ENCODE measurements at regions not wholly inside any gene's neighbourhood (a gene's known extent, or its start where the extent isn't known, plus 50 kb on each side); places are given as distances from the start of the nearest gene placed in this dataset.

DNA sequence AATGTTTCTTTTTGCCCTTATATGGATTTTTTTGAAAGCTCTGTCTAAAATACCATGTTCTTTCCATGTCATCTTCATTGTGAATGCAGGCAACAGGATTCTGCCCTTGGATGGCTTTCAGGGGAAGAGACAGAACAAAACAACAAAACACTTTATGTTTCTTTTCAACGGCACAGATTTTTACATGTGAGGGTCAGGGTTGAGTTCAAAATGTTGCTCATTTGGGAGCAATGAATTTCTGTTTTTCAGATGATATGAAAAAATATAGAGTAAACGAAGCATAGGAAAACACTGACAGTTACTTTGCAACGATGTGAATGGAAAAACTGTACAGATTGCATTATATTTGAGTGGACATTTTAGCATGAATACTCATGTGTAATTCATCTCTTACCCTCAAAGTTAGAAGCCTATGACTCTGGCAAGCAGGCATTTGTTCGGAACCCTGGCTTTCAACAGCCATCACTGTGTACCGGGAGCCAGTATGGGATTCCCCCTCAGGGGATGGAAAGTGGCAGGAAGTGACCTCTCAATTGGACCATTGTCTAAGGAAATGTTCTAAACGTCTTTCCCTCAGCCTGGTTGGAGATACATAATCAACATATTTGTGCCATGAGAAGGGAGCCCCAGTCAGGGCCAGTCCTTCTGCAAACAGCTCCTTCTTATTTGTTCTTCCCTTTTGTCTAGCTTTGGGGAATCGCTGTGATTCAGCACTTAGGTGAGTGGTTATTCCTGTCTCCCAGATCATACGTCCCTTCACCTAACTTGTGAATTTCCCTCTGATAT, 153.9 kb upstream of the MEF2C start:
- peak; percentile 57 for DNase-seq (ENCODE audit: low spot score)

DNA sequence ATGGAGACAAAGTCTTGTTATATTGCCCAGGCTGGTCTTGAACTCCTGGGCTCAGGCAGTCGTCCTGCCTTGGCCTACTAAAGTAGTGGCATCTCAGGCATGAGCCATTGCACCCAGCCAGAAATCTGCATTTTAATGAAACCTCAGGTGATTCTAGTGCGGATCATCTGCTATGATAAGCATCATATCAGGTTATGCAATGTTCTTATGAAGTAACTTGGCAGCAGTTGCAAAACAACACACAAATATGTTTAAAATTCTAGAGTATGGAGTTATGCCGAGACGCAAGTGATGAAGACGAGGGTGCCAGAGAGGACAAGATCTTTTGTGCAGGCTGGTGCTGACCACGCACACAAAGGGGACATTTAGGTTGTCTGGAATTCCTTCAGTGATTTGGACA, 153.2 kb upstream of the MEF2C start:
- no peak for DNase-seq (ENCODE audit: low spot score)

GRCh38 chr5:89034588-89034987, 151.6 kb upstream of the MEF2C start:
- peak; percentile 52 for DNase-seq (ENCODE audit: low spot score)

DNA sequence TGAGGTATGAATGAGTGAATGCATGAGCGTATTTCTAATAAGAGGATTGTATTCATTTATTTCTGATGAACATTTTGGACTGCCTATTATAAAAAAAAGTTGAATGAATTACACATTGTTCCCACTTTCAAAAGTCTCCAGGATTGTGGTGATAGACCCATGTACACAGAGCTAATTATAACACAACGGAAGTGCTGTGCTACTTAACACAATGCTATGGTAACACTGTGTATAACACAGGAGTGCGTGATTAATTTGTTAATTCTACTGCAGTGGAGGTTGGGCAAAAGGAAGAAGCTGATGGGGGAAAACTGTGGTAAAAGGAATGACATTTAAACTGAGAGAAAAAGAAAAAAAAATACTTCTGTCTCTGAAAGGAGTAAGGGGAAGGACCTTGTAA, 147.8 kb upstream of the MEF2C start:
- DNase-seq (ENCODE audit: low spot score): no peak

- peak; percentile 11 for DNase-seq (ENCODE audit: low spot score)
Measured at GRCh38 chr5:89028595-89029285, 145.8 kb upstream of the MEF2C start.

- no peak for DNase-seq (ENCODE audit: low spot score)
Measured at GRCh38 chr5:89024045-89024444, 141.1 kb upstream of the MEF2C start.

- no peak for DNase-seq (ENCODE audit: low spot score)
Measured at GRCh38 chr5:89020926-89021610, 138.1 kb upstream of the MEF2C start.

DNA sequence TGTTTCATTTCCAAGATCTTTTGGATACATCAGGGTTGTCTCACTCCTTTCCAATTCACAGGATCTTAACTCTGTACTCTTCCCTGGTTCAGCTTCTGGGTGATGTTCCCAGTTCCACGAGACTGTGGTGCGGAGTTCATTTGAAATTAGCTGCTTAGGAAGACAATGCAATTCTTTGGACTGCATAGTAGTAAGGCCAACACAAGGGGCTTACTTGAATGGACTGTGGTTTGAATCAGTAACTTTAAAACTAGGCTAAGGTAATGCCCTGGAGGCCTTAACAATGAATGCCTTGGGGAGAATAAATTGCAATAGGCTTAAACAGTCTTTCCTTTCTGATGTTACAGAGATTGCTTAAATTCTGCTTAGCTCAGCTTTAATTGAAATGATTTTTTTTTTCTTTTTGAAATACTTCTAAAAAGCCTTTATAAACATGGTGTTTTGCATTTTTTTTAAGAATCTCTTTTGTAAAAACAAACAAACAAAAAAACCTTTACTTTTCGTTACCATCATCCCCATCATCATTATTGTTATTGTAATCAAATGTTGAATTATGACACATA, 133.8 kb upstream of the MEF2C start:
- DNase-seq (ENCODE audit: low spot score): no peak

- no peak for DNase-seq (ENCODE audit: low spot score)
Measured at GRCh38 chr5:89015409-89015808, 132.4 kb upstream of the MEF2C start.

DNA sequence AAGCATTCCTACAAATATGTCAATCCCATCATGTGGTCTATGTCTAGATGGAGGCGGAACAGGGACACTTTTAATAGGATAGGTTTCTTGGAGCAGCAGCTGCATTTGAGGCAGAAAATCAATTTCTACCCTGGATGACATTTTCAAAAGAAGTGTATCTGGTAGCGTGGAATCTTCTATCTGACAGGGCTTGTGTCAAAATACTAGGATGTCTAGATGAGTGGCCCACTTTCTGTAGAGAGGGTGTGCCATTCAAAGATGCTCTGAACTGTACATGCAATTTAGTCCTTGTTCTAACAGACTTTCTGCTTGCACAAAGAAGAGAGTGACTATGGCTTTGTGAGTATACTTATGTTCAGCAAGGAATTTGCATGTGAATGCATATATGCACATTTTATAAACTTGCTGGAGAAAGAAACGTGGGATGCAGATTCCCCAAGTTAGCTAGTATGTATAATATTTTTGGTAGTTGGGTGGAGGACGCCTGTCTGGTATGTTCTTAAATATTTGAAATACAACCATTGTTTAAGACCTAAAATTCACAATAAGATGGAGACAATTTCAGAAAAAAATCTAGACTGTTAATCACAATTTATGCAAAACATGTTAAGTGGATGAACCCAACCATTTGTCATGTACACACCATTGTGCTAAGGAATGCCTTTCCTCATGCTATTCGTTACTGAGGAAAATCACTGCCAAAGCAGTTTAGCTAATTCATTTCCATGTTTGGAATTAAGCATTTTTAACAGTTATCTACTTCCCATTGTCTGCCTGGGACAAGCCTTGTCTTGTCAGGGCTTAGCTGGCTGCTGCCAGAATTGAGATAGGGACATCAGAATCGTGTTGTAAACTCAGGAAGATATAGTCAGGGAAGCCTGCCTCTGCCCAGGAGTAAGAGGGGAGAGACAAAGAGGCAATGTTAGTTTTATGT, 129.1 kb upstream of the MEF2C start:
- DNase-seq (ENCODE audit: low spot score): no peak

- no peak for DNase-seq (ENCODE audit: low spot score)
Measured at GRCh38 chr5:89010512-89010911, 127.5 kb upstream of the MEF2C start.

GRCh38 chr5:89008291-89008690, 125.3 kb upstream of the MEF2C start:
- DNase-seq (ENCODE audit: low spot score): no peak

- DNase-seq (ENCODE audit: low spot score): no peak
Measured at GRCh38 chr5:89005990-89006389, 123.0 kb upstream of the MEF2C start.

GRCh38 chr5:89004379-89004778, 121.4 kb upstream of the MEF2C start:
- no peak for DNase-seq (ENCODE audit: low spot score)

- no peak for DNase-seq (ENCODE audit: low spot score)
Measured at GRCh38 chr5:89003563-89004036, 120.6 kb upstream of the MEF2C start.

- DNase-seq (ENCODE audit: low spot score): no peak
Measured at GRCh38 chr5:88999853-89000252, 116.9 kb upstream of the MEF2C start.

DNA sequence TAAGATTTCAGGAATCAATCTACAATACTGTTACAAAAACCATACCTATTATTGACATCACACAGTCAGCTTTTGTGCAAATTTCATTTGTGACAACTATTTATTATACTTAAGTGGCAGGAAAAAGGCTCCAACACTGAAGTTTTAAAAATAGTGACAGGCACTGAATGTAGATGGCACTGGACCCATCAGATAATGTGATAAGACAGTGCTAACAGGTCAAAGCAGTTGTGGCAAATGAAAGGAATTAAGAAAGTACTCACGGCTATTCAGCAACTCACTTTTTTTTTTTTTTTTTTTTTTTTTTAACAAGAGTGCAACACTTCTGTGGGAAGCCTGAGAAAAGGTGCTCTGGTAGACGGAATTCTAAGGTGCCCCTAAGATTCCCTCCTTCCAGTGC, 115.0 kb upstream of the MEF2C start:
- DNase-seq (ENCODE audit: low spot score): no peak

GRCh38 chr5:88984040-88984439, 101.1 kb upstream of the MEF2C start:
- DNase-seq (ENCODE audit: low spot score): no peak

- DNase-seq (ENCODE audit: low spot score): no peak
Measured at GRCh38 chr5:88979726-88980125, 96.7 kb upstream of the MEF2C start.

DNA sequence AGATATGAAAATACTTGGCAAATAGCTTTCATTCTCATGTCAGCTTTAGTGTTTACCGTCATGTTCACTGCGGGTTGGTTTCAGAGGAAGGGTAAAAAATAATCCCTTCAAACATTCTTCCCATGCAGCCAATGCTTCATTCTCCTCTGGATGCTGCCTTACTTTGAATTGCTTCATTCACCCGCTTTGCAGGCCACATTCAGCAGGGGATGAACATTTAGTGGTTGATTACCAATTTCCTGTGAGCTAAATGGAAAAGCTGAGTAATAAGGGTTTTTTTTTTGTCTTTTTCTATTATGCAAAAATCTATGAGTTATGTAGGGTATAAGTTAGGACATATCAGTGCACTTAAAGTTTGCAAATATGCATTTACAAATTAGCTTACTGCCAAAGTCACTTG, 96.3 kb upstream of the MEF2C start:
- peak; percentile 21 for DNase-seq (ENCODE audit: low spot score)

DNA sequence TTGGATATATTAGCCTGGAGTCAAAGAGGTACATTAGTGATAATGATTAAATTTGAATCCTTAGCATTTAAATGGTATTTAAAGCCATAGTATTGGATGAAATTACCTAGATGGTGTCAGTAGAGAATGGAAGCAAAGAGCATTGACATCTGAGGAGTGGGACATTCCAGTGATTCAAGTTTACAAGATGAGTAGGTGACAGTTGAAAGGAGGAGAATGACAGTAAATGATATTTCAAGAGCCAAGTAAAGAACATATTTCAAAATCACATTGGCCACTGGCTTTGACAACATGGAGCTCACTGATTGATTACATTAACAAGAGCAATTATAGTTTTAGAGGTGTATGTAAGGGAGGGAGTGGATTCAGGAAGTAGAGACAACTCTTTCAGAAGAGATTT, 93.9 kb upstream of the MEF2C start:
- no peak for DNase-seq (ENCODE audit: low spot score)

Data from AG20443 (cell line).